SKM-1 (cell line): ENCODE measurements at regions not wholly inside any gene's neighbourhood (a gene's known extent, or its start where the extent isn't known, plus 50 kb on each side); places are given as distances from the start of the nearest gene placed in this dataset.
A peak's percentile ranks its signal among the peaks of the same experiment; 100 is the strongest.

Experiments
- DNase-seq: peaks from one replicate; lab custom pipeline; 2025; ENCODE audit not compliant: unreplicated experiment; lab: John Stamatoyannopoulos, UW

DNA sequence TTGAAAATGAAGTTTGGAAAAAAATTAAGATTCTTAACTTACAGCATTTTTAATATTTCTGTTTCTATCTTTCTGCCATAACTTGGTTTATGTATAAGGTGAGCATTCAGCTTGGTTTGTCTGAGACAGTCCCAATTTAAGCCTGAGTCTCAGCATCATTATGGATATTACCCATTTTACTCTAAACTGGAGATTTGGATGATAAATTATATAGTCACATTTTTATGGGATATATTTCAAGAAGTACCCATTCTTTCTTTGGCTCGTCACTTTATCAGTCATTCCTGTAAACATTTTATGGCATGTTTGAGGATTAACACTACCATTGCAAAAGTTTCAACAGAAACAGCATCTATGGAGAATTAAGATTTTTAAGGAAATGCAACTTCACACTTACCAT is 1129.0 kb upstream of the PCDH9 start:
- DNase-seq: no peak

DNA sequence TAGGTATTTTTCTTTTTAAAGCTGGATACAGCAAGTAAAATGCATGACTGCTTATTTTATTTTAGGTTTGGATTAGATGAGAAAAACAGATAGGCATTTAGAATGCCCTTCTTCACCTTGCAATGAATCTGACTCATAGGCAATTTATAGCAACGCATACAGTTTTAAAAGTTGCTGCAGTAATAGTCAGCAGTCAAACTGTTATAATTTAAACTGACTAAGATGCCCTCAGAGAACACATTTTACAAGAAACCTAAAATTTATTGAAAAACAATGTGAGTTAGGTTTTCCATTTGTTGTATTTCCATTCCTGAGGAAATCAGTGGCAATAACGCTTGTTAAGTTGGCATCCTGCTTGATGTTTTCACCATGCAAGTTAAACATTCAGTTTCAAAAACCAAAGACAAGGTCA is 1128.2 kb upstream of the PCDH9 start:
- DNase-seq: no peak

- no peak for DNase-seq
Observed at GRCh38 chr13:68350554-68350953, 1120.4 kb upstream of the PCDH9 start.

- no peak for DNase-seq
Observed at GRCh38 chr13:68347220-68347619, 1117.1 kb upstream of the PCDH9 start.

DNA sequence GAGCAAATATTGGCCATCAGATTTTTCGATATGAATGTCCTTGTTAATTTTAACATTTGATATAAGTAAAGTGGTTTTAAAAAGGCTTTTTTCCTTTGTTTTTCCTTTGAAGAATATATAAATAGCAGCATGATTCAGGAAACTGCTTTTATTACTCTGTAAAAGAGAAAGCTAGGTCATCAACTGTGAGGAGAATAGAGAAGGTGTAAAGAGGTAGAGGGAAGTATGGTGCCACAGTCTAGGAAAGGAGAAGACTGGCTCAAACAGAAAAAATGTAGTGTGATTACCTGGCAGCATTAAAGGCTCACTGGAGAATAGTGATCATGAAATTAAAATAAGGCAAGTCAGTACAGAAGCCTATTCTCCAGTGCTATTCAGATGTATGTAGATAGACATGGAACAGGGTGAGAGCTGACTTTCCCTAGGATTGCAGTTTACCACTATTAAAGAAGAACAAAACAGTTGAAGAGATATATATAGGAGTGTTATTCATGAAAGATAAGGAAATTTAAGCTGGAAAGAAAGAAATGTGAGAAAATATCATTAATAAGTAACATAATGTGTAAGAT is 1115.9 kb upstream of the PCDH9 start:
- no peak for DNase-seq

- no peak for DNase-seq
Observed at GRCh38 chr13:68323124-68323523, 1093.0 kb upstream of the PCDH9 start.

GRCh38 chr13:68319384-68319783 is 1089.2 kb upstream of the PCDH9 start:
- DNase-seq: no peak

- peak; percentile 10 for DNase-seq
Observed at GRCh38 chr13:68304286-68304893, 1074.3 kb upstream of the PCDH9 start.

DNA sequence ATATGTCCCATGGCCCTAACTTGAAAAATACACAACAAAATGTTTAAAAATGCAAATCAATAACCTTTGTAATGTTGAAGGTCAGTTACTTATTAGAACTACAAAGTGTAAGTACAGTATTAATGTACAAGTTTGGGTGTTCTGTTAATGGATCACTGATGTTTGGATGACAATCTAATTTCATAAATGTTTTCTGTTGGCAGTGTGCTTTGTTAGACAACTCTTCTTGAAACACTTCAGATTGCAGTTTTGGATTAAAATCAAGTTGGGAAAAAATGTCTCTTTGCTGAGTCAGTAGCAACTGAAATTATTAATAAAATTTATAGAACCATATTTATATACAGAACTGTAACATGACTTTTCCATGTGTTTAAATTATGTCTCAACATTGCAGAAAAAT is 1063.5 kb upstream of the PCDH9 start:
- DNase-seq: no peak

DNA sequence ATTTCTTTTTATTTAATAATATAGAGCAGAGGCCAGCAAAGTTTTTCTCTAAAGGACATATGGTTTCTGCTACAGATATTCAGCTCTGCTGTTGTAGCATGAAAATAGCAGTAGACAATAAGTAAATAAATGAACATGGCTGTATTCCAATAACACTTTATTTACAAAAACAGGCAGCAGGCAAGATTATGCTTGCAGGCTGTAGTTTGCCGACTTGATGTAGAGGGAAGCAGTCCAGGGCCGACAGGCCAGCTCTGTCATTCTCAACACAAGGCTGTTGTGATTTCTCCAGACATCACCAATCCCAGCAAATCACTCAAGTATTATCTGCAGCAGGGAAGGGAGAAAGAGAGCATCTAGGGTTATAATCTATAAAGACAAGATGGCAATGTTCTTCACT is 1062.5 kb upstream of the PCDH9 start:
- no peak for DNase-seq

DNA sequence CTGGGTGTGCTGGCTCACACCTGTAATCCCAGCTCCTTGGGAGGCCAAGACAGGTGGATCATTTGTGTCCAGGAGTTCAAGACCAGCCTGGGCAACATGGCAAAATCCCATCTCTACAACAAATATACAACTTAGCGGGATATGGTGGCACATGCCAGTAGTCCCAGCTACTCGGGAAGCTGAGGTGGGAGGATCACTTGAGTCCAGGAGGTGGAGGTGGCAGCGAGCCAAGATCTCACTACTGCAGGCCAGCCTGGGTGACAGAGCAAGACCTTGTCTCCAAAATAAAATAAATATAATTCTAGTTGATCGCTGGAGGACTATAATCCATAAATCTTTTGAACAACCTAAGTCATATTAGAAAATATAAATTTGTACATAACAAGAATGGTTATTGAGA is 1061.5 kb upstream of the PCDH9 start:
- DNase-seq: no peak

- DNase-seq: no peak
Observed at GRCh38 chr13:68275758-68276157, 1045.6 kb upstream of the PCDH9 start.

DNA sequence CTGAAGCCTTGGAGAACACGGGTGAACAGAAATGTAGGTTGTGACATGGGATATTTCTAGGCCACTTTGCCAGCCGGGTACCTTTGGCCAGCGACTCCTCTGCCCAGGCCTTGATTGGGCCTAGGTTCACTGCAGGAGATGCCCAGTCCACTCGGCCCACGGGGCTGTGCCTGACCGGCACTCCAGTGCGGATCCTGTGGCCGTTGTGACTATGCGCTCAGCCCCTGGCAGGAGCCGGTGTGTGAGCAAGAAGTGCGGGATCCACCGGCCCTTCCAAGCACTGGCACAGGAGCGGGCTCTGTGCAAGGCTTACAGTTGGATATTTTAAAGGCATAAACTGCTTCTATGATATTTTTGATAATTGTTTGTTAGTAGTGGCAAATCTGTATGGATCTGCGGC is 1042.5 kb upstream of the PCDH9 start:
- DNase-seq: no peak

DNA sequence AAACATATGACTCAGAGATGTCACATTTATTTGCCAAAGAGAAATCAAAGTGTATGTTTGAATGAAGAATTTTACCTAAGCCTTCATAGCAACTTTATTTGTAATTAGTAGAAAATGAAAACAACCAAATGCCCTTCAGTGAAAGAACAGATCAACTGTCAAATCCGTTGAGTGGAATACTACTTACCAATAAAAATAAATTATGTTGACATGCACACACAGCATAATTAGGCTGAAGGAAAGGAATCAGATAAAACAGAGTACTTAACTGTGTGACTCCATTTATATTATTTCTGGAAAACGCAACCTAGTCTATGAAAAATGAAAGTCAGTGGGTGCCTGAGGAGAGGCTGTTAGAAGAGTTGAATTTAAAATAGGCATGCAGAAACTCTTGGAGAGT is 1034.6 kb upstream of the PCDH9 start:
- DNase-seq: no peak

GRCh38 chr13:68261105-68261504 is 1031.0 kb upstream of the PCDH9 start:
- no peak for DNase-seq

DNA sequence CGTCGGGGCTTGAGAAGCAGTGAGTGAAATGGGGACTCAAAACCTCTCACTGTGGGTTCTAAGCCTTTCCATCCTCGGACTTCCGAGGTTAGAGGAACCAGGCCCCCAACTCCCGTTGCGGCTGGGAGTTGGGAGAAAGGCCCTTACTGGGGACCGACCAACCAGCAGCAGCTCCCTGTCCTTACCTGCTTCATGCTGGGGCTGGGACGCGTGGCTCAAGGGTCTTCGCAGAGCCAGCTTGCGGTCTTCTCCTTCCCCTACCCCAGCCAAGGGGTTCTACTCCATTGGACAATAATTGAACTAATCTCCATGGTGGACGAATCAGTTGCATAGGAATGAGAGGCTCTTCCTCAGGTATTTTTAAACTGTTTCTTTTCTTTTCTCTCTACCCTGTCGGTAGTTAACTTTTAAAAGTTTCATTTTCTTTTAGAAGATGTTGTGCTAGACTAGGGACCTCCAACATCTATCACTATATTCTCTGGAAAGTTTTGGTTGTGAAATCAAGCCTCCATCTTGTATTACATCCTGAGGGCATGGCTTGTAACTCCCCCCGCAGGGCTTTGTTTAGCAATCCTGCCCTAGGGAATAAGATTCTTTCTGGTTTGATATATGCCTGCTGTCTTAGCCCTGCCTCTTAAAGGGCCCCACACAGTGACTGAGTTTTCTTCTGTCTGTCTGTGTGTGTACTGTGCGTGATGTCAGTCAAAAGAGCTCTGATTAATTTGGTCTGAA is 1027.1 kb upstream of the PCDH9 start:
- no peak for DNase-seq

DNA sequence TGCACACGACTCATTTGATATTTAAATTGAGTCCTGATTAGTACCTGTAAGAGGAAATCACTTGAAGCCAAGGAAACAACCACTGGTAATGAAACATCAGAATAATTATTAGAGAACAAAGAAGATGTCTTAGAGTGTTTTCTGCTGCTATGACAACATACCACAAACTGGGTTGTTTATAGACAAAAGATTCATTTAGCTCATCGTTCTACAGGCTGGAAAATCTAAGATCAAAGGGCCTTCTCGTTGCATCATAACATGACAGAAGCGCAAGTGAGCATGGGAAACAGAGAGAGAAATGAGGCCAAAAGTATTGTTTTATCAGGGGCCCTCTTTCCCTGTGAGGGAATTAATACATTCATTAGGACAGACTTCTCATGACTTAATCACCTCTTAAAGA is 1024.0 kb upstream of the PCDH9 start:
- no peak for DNase-seq

DNA sequence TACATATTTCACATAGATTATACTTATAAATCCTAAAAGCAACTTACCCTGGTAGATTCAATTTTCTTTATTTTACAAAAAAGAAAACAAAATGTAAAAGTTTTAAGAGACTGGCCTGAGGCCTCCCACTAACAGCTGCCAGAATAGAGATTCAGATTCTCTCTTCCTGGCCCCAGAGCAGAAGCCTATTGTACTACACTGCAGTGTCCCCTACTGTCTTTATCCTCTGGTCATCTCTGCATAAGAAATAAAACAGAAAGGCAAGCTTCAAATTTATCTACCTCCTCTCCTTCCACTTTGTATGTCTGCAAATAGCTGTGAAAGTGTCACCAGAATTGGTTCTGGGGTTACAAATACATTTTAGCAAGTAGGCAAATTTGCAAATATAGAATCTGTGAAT is 1004.1 kb upstream of the PCDH9 start:
- DNase-seq: no peak

- no peak for DNase-seq
Observed at GRCh38 chr13:68232351-68233130, 1002.4 kb upstream of the PCDH9 start.

GRCh38 chr13:68214691-68215415 is 984.7 kb upstream of the PCDH9 start:
- no peak for DNase-seq

DNA sequence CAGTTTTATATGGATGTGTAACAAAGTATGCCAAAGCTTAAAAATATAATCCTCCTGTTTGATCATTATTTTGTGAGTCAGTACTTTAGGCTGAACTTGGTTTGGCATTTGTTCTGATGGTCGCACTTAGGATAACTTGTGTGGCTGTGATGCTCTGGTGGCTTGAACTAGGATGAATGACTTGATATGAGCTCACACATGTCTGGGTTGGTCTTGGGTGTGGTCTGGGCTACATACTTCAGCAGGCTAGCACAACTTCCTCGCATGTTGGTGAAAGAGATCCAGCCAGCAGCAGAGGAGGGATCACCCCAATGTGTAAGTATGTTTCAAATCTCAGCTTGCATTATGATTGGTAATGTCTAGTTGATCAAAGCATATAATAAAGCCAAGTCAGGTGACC is 969.1 kb upstream of the PCDH9 start:
- no peak for DNase-seq
